HepG2 (cell line): ENCODE measurements at regions not wholly inside any gene's neighbourhood (a gene's known extent, or its start where the extent isn't known, plus 50 kb on each side); places are given as distances from the start of the nearest gene placed in this dataset.

Experiments used
- ATAC-seq: fragments of 200-7000 bp; cut with Tn5 transposase; 3 replicates; pipeline ENCODE4 v1.9.1; 2020; ENCODE audit warnings: mild to moderate bottlenecking, moderate library complexity
- BruUV-seq: library from RNA; stranded (reverse); fragments of 400-500 nt; replicated peaks from 2 replicates; lab custom pipeline; 2021; lab: Mats Ljungman, UMichigan
- CTCF ChIA-PET: fragments of 300-600 bp; formaldehyde crosslinking; extraction: SDS; loops from one replicate; lab custom pipeline; 2021; ENCODE audit warnings: low total read pairs, inconsistent platforms, low intra/inter-chr PET ratio; lab: Yijun Ruan, JAX
- POLR2A ChIA-PET: fragments of 350-600 bp; sonication (Branson Sonifier 250); formaldehyde crosslinking; loops from one replicate; lab custom pipeline; 2020; ENCODE audit warnings: antibody characterized with exemption, inconsistent platforms; lab: Yijun Ruan, JAX
- DNase-seq: peaks from one replicate; pipeline ENCODE4 v3.0.0-alpha.2; 2015; ENCODE audit warnings: low spot score
- FAIRE-seq: peaks from 3 replicates; lab custom pipeline; 2011; peaks lifted over from hg19 to GRCh38; lab: Jason Lieb, UNC
- H2AFZ ChIP-seq: one replicate; pipeline ENCODE4 v1.6.1; 2011; ENCODE audit warnings: low read length, inconsistent platforms
- H3K27ac ChIP-seq: fragments of 300-600 bp; 3 replicates; pipeline ENCODE4 v1.8.0; 2011; ENCODE audit warnings: mixed run types, mild to moderate bottlenecking, mixed read lengths, low read length, inconsistent platforms; ENCODE audit not compliant: insufficient read depth; ENCODE audit errors: extremely low read length
- H3K27me3 ChIP-seq, 2 experiments: fragments of 200-600 bp in 1 of 2; 2 replicates in 1 of 2; 3 replicates in 1 of 2; pipeline versions ENCODE4 v1.6.0 to v1.8.0; 2011; ENCODE audit warnings: low read length in 2 of 2, mild to moderate bottlenecking in 2 of 2, moderate library complexity in 2 of 2, inconsistent platforms in 1 of 2; ENCODE audit not compliant: insufficient read depth in 2 of 2, control insufficient read depth in 1 of 2
- H3K36me3 ChIP-seq, 2 experiments: fragments of 200-600 bp in 1 of 2; replicated peaks in 1 of 2; 2 replicates in 1 of 2; 3 replicates in 1 of 2; pipeline versions ENCODE4 v1.5.1 to v1.8.0; 2011; ENCODE audit warnings: low read length in 2 of 2, inconsistent platforms in 1 of 2; ENCODE audit not compliant: insufficient read depth in 2 of 2, control insufficient read depth in 1 of 2
- H3K4me1 ChIP-seq: 2 replicates; pipeline ENCODE4 v1.5.1; 2012; ENCODE audit warnings: low read length, inconsistent platforms; ENCODE audit not compliant: insufficient read depth
- H3K4me2 ChIP-seq: 2 replicates; pipeline ENCODE4 v1.6.0; 2011; ENCODE audit warnings: low read depth, low read length, inconsistent platforms
- H3K4me3 ChIP-seq, 3 experiments: fragments of 200-600 bp in 1 of 3; sonication (generic), shearing (Covaris generic) in 1 of 3; replicated peaks in 1 of 3; 2 replicates each; pipeline ENCODE4 v1.5.1; 2011 to 2016; ENCODE audit warnings: low read length in 3 of 3, inconsistent platforms in 2 of 3, low read depth in 2 of 3, mild to moderate bottlenecking in 2 of 3, control low read depth in 1 of 3, mixed read lengths in 1 of 3; ENCODE audit not compliant: insufficient read depth in 1 of 3
- H3K79me2 ChIP-seq: one replicate; pipeline ENCODE4 v1.6.1; 2011; ENCODE audit warnings: low read length, inconsistent platforms; ENCODE audit not compliant: insufficient read depth
- H3K9ac ChIP-seq: 2 replicates; pipeline ENCODE4 v1.6.0; 2011; ENCODE audit warnings: mild to moderate bottlenecking, low read depth, low read length, inconsistent platforms; ENCODE audit not compliant: insufficient read depth
- H3K9me3 ChIP-seq: 2 replicates; pipeline ENCODE4 v1.5.1; 2012; ENCODE audit warnings: mild to moderate bottlenecking, low read length
- H4K20me1 ChIP-seq: 2 replicates; pipeline ENCODE4 v1.6.0; 2011; ENCODE audit warnings: inconsistent platforms, mild to moderate bottlenecking, low read length, moderate library complexity; ENCODE audit not compliant: insufficient read depth
- HOXA5 ChIP-seq: sonication (generic); formaldehyde crosslinking; IDR thresholded peaks from 2 replicates; pipeline ENCODE4 v1.4.0; 2020; ENCODE audit warnings: missing genetic modification reagents
- NFIB ChIP-seq: sonication (generic); formaldehyde crosslinking; IDR thresholded peaks from 2 replicates; pipeline ENCODE4 v1.9.0; 2021; ENCODE audit warnings: missing genetic modification reagents, mild to moderate bottlenecking, borderline replicate concordance
- RBM22 ChIP-seq: fragments of 200-400 bp; formaldehyde crosslinking; optimal IDR thresholded peaks from 2 replicates; pipeline ENCODE3; 2017; ENCODE audit warnings: mild to moderate bottlenecking, low read length, moderate library complexity
- ZMYM2 ChIP-seq: sonication (generic); formaldehyde crosslinking; IDR thresholded peaks from 2 replicates; pipeline ENCODE4 v1.8.0; 2022; ENCODE audit warnings: mild to moderate bottlenecking, missing genetic modification reagents
- WGBS: methylation state at CpG from one replicate; pipeline ENCODE4 v1.1.6; 2017; ENCODE audit warnings: low lambda C conversion rate; 5-methylcytosine and 5-hydroxymethylcytosine counted together
- in situ Hi-C: cut with HindIII; loops from 2 replicates; pipeline ENCODE4 v1.10.0; 2017; ENCODE audit warnings: low pct_unique_long_range_greater_than_20kb; ENCODE audit not compliant: extremely low pct_ligation_motif_present
- intact Hi-C: fragments of 100-400 bp; cut with micrococcal nuclease; formaldehyde crosslinking; loops from one replicate; pipeline ENCODE4 v1.10.0; 2022; ENCODE audit not compliant: unreplicated experiment
- TF ChIP-seq, protein P1 (sequence below): sonication (generic); formaldehyde crosslinking; IDR thresholded peaks from 2 replicates; pipeline ENCODE4 v1.8.1; 2022; ENCODE audit warnings: mild to moderate bottlenecking, missing genetic modification reagents
- TF ChIP-seq, protein P2 (sequence below): IDR thresholded peaks from 2 replicates; pipeline ENCODE4 v1.6.1; 2012; ENCODE audit warnings: inconsistent platforms

DNA sequence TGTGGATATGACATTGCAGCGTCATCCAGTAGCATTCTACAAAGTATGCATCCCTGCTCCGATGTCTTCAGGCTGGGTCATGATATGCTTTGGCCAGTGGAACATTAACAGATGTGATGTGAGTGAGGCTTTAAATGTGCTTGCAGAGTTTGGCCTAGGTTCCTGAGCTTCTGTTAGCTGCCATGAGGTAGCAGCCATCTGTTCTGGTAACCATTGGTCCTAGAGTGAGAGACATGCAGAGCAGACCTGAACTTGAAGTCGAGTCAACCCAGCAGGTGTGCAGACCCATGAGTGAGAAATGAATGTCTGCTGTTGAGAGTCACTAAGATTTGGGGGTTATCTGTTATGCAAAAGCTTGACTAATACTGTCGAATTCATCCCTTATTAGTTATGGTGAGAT lies 73.8 kb upstream of the NABP1 start:
- intact Hi-C loops: no loop called here
- H3K4me1 ChIP-seq: no peaks in the 10 kb centered on the region
- in situ Hi-C loops: no loop called here
- H3K4me3 ChIP-seq: no peak overlapping the region
- H3K9me3 ChIP-seq: no peaks in the 10 kb centered on the region
- H2AFZ ChIP-seq: no peak overlapping the region
- no peaks in the 10 kb centered on the region for H3K36me3 ChIP-seq
- no TSS peak for BruUV-seq
- H4K20me1 ChIP-seq: no peaks in the 10 kb centered on the region
- ATAC-seq (no peak), FAIRE-seq (no peak), DNase-seq (no peak)
- no peak overlapping the region for H3K27ac ChIP-seq
- CTCF ChIA-PET: no interaction called here
- 35% methylated on average over 4 of the region's 4 CpGs for WGBS
- no peak overlapping the region for H3K4me2 ChIP-seq
- no peak for TF ChIP-seq ZMYM2 (CRISPR knock-in tag)
- no peaks in the 10 kb centered on the region for H3K79me2 ChIP-seq
- no peaks in the 10 kb centered on the region for H3K27me3 ChIP-seq
- POLR2A ChIA-PET: no interaction called here
- no peak overlapping the region for H3K9ac ChIP-seq

DNA sequence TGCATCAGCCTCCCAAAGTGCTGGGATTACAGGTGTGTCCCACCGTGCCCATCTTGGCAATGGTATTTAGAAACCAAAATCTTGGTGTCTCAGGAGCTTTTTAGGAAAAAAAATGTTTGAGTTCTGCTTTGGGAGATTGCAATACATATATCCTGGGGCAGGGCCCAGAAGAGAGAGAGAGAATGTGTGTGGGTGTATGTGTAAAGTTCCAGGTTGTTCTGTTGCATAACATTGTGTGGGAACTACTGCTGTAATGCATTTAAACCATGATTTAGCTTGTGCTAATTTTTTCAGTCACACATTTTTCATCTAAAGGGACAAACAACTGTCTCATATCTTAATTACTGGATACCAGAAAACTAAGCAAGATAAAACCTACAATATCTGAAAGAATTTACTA lies 70.8 kb upstream of the NABP1 start:
- no peak overlapping the region for H2AFZ ChIP-seq
- CTCF ChIA-PET: no interaction called here
- 4% methylated on average over 1 of the region's 1 CpG for WGBS
- no peak overlapping the region for H3K9ac ChIP-seq
- no peak overlapping the region for H3K27ac ChIP-seq
- H3K27me3 ChIP-seq: no peaks in the 10 kb centered on the region
- no peaks in the 10 kb centered on the region for H3K9me3 ChIP-seq
- H3K79me2 ChIP-seq: no peaks in the 10 kb centered on the region
- no peaks in the 10 kb centered on the region for H3K36me3 ChIP-seq
- in situ Hi-C loops: no loop called here
- ATAC-seq: no peak
- H3K4me3 ChIP-seq: no peak overlapping the region
- TF ChIP-seq NFIB (no peak), HOXA5 (CRISPR knock-in tag) (no peak), RBM22 (no peak)
- TF ChIP-seq, protein P1, sequence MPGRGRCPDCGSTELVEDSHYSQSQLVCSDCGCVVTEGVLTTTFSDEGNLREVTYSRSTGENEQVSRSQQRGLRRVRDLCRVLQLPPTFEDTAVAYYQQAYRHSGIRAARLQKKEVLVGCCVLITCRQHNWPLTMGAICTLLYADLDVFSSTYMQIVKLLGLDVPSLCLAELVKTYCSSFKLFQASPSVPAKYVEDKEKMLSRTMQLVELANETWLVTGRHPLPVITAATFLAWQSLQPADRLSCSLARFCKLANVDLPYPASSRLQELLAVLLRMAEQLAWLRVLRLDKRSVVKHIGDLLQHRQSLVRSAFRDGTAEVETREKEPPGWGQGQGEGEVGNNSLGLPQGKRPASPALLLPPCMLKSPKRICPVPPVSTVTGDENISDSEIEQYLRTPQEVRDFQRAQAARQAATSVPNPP: no peak
- TF ChIP-seq, protein P2, sequence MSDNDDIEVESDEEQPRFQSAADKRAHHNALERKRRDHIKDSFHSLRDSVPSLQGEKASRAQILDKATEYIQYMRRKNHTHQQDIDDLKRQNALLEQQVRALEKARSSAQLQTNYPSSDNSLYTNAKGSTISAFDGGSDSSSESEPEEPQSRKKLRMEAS: no peak
- TF ChIP-seq, all 625 proteins: peak for 0
- no peak for FAIRE-seq
- no TSS peak for BruUV-seq
- Histone ChIP-seq H4K20me1 (no peaks in the 10 kb centered on the region), H3K4me2 (no peak overlapping the region), H3K4me1 (no peaks in the 10 kb centered on the region)
- intact Hi-C loops: no loop called here
- DNase-seq: no peak
- POLR2A ChIA-PET: no interaction called here
